Stomach smooth muscle (tissue), 2 donors: ENCODE measurements at regions not wholly inside any gene's neighbourhood (a gene's known extent, or its start where the extent isn't known, plus 50 kb on each side); places are given as distances from the start of the nearest gene placed in this dataset.

Experiments used
- H3K27ac ChIP-seq: one replicate; pipeline ENCODE4 v1.7.0; 2013; ENCODE audit warnings: mild to moderate bottlenecking, low read length, inconsistent platforms
- H3K27me3 ChIP-seq, 2 donors: one replicate each; pipeline ENCODE4 v1.7.0; 2013; ENCODE audit warnings: low read length in 2 of 2; ENCODE audit not compliant: insufficient read depth in 2 of 2, control insufficient read depth in 1 of 2
- H3K36me3 ChIP-seq, 2 donors: one replicate each; pipeline ENCODE4 v1.7.0; 2013; ENCODE audit warnings: low read length in 2 of 2; ENCODE audit not compliant: control insufficient read depth in 2 of 2, insufficient read depth in 2 of 2
- H3K4me1 ChIP-seq: one replicate; pipeline ENCODE4 v1.7.0; 2013; ENCODE audit warnings: low read length; ENCODE audit not compliant: control insufficient read depth, insufficient read depth
- H3K4me3 ChIP-seq, 2 donors: one replicate each; pipeline ENCODE4 v1.7.0; 2013; ENCODE audit warnings: low read length in 2 of 2
- H3K9ac ChIP-seq, 2 donors: one replicate each; pipeline ENCODE4 v1.7.0; 2013; ENCODE audit warnings: low read length in 2 of 2, mild to moderate bottlenecking in 1 of 2
- H3K9me3 ChIP-seq, 2 donors: one replicate each; pipeline ENCODE4 v1.7.0; 2013; ENCODE audit warnings: low read length in 2 of 2; ENCODE audit not compliant: control insufficient read depth in 2 of 2
- donor health status: healthy.
- donor health status: Pancreatic carcinoma.

DNA sequence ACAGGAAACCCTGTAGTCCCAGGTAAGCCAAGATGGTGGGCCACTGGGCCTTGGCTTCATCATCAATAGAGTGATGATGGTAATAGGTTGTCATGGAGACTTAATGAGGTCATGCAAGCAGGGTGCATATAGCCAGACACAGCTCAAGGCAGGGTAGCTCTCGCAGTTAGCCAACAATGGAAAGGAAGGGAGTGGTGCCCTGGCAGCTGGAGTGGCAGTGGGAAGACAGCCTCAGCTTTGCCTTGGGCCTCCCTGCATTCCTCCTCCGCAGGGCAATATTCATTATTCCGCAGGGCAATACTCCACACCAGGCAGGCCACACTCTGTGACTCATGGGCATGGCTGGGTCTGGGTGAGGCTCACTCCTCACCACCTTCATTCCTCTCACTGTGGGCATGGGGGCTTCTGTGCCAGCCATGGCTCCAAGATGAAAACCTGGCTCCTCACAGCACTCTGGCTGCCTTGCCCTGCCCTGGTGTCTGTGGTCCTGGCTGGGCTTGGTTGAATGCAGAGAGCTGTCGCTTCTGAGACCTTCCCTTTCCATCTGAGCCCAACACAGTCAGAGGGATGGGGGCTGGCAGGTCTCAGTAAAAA is 163.1 kb upstream of the PMEPA1 start:
- Histone ChIP-seq H3K36me3 (no peaks in the 10 kb centered on the region), H3K4me1 (no peaks in the 10 kb centered on the region), H3K4me3 (no peak overlapping the region), H3K9me3 (no peaks in the 10 kb centered on the region), H3K9ac (no peak overlapping the region), H3K27ac (no peak overlapping the region), H3K27me3 (peaks cover 0 to 9% of the 10 kb centered on the region in 2 donors)

- no peaks in the 10 kb centered on the region for H3K36me3 ChIP-seq
- H3K27ac ChIP-seq, result no peak overlapping the region
- H3K4me3 ChIP-seq, result no peak overlapping the region
- H3K4me1 ChIP-seq, result peaks cover 3% of the 10 kb centered on the region
- no peak overlapping the region for H3K9ac ChIP-seq
- H3K27me3 ChIP-seq, result peaks cover 0 to 9% of the 10 kb centered on the region in 2 donors
- no peaks in the 10 kb centered on the region for H3K9me3 ChIP-seq
Measured at GRCh38 chr20:57871237-57871632, 161.4 kb upstream of the PMEPA1 start.

DNA sequence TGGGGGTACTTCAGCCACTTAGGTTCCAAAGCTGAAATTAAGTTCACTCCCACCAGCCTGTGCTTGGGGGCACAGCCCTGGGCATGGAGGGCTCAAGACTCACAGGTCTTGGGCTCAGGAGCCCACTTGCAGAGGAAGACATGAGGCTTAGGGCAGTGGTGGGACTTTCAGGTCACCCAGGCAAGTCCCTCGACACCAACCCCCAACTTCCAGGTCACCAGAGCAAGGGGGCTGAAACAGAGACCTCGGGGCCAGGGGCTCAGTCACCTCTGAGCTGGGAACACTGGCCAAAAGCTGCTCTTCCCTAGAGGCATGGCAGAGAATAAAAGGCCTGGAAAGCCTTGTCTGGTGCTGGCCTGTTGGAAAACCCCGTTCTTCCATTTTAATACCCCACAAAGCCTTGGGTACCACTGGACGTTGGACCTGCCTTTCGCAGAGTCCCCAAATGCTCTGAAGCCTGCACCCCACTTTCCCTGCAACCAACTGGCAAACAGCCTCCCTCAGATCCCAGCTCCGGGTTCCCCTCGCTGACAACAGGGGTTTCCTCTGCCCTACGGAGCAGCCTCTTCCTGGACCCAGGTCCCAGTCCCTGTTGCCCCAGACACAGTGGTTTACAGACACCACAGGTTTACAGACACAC is 160.9 kb upstream of the PMEPA1 start:
- Histone ChIP-seq H3K4me1 (peaks cover 3% of the 10 kb centered on the region), H3K9me3 (no peaks in the 10 kb centered on the region), H3K9ac (no peak overlapping the region), H3K36me3 (no peaks in the 10 kb centered on the region), H3K4me3 (no peak overlapping the region), H3K27me3 (peaks cover 0 to 9% of the 10 kb centered on the region in 2 donors), H3K27ac (no peak overlapping the region)

- no peaks in the 10 kb centered on the region for H3K36me3 ChIP-seq
- H3K4me1 ChIP-seq, result peaks cover 3% of the 10 kb centered on the region
- H3K4me3 ChIP-seq, result no peak overlapping the region
- no peaks in the 10 kb centered on the region for H3K9me3 ChIP-seq
- H3K27me3 ChIP-seq, result peaks cover 0 to 9% of the 10 kb centered on the region in 2 donors
- no peak overlapping the region for H3K9ac ChIP-seq
- no peak overlapping the region for H3K27ac ChIP-seq
Measured at GRCh38 chr20:57869951-57870315, 160.1 kb upstream of the PMEPA1 start.

- H3K27me3 ChIP-seq, result peaks cover 0 to 8% of the 10 kb centered on the region in 2 donors
- no peak overlapping the region for H3K27ac ChIP-seq
- no peak overlapping the region for H3K4me3 ChIP-seq
- H3K9me3 ChIP-seq, result no peaks in the 10 kb centered on the region
- no peaks in the 10 kb centered on the region for H3K36me3 ChIP-seq
- H3K9ac ChIP-seq, result no peak overlapping the region
- H3K4me1 ChIP-seq, result peaks cover 3% of the 10 kb centered on the region
Measured at GRCh38 chr20:57869291-57869950, 159.6 kb upstream of the PMEPA1 start.

DNA sequence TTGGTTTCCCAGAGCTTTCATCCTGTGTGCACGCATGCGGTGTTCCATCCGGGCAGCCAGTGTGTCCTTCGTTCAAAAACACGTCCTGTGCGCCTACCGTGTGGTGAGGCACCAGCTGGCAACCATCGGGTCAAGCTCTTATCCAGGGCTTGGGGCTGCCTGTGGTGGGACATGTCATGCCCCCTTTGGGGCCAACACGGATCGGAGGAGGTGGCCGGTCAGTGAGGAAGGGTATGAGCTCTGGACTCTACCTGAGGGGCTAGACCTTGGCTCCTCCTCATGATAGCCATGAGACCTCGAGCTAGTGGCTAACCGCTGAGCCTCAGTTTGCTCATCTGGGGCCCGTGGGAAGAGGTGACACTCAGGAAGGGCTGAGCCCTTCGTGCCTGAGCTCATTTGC is 158.5 kb upstream of the PMEPA1 start:
- H3K4me1 ChIP-seq, result peaks cover 3% of the 10 kb centered on the region
- no peak overlapping the region for H3K27ac ChIP-seq

GRCh38 chr20:57867807-57868206 is 158.0 kb upstream of the PMEPA1 start:
- no peak overlapping the region for H3K27ac ChIP-seq
- H3K9me3 ChIP-seq, result no peaks in the 10 kb centered on the region
- H3K4me3 ChIP-seq, result no peak overlapping the region
- no peak overlapping the region for H3K9ac ChIP-seq
- peaks cover 3% of the 10 kb centered on the region for H3K4me1 ChIP-seq
- no peaks in the 10 kb centered on the region for H3K36me3 ChIP-seq
- peaks cover 0 to 6% of the 10 kb centered on the region in 2 donors for H3K27me3 ChIP-seq

More for the DNA sequence above, 158.5 kb upstream of the PMEPA1 start:
- Histone ChIP-seq H3K36me3 (no peaks in the 10 kb centered on the region), H3K27me3 (peaks cover 0 to 6% of the 10 kb centered on the region in 2 donors), H3K9ac (no peak overlapping the region), H3K4me3 (no peak overlapping the region), H3K9me3 (no peaks in the 10 kb centered on the region)

DNA sequence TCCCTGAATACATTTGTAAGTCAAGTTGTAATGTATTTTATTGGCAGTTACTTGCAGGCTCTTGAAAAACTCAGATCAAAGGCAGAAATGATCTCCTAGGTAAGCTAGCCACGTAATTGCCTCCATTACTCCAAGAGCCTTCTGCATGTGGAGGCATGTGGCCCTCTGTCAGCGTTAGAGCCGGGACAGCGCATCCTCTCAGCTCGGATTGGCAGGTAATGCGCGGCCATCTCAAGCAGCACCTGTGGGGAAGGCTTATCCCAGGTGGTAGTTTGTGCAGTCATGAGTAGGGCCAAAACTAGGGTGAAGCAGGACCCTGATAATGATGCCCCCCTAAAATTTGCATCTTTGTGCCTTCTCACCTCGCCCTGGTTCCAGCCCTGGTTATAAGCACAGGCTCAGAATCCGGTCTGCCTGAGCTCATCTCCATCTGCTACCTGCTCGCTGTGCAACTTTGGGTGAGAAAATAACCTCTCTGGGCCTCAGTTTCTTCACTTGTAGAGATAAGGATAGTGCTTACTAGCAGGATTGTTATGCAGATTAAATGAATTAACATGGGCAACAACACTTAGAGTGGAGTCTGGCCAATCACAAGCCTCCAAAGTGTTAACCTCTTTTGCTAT is 157.5 kb upstream of the PMEPA1 start:
- Histone ChIP-seq H3K27ac (no peak overlapping the region), H3K4me3 (no peak overlapping the region)

GRCh38 chr20:57866250-57867106 is 156.7 kb upstream of the PMEPA1 start:
- Histone ChIP-seq H3K36me3 (no peaks in the 10 kb centered on the region), H3K4me1 (peaks cover 3% of the 10 kb centered on the region), H3K4me3 (no peak overlapping the region), H3K9me3 (no peaks in the 10 kb centered on the region), H3K27ac (no peak overlapping the region), H3K27me3 (peaks cover 0 to 6% of the 10 kb centered on the region in 2 donors), H3K9ac (no peak overlapping the region)

More for the DNA sequence above, 157.5 kb upstream of the PMEPA1 start:
- H3K9me3 ChIP-seq, result no peaks in the 10 kb centered on the region
- peaks cover 3% of the 10 kb centered on the region for H3K4me1 ChIP-seq
- H3K9ac ChIP-seq, result no peak overlapping the region
- H3K27me3 ChIP-seq, result peaks cover 0 to 6% of the 10 kb centered on the region in 2 donors
- H3K36me3 ChIP-seq, result no peaks in the 10 kb centered on the region

DNA sequence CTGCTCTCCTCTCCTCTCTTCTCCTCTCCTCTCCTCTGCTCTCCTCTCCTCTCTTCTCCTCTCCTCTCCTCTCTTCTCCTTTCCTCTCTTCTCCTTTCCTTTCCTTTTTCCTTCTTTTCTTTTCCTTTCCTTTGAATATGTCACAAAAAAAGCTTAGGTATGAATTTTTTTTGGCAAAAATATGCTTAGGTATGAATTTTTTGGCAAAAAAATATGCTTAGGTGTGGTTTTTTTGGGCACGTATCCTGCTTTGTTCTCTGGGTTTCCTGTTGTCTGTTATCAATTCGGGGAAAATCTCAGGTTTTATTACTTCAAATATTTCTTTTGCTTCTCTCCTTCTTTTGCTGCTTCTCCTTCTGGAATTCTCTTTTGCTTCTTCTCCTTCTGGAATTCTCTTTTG is 155.5 kb upstream of the PMEPA1 start:
- Histone ChIP-seq H3K9me3 (peaks cover 0 to 3% of the 10 kb centered on the region in 2 donors), H3K9ac (no peak overlapping the region), H3K36me3 (no peaks in the 10 kb centered on the region), H3K27ac (no peak overlapping the region), H3K4me3 (no peak overlapping the region), H3K27me3 (peaks cover 0 to 8% of the 10 kb centered on the region in 2 donors), H3K4me1 (peaks cover 3% of the 10 kb centered on the region)
